ENCODE measurements at regions not wholly inside any gene's neighbourhood (a gene's known extent, or its start where the extent isn't known, plus 50 kb on each side); places are given as distances from the start of the nearest gene placed in this dataset.
"Not testable (repeated sequence)": the region's sequence is repeated elsewhere in the genome, so short reads cannot be mapped to it uniquely, and the experiment has no call there.

DNA sequence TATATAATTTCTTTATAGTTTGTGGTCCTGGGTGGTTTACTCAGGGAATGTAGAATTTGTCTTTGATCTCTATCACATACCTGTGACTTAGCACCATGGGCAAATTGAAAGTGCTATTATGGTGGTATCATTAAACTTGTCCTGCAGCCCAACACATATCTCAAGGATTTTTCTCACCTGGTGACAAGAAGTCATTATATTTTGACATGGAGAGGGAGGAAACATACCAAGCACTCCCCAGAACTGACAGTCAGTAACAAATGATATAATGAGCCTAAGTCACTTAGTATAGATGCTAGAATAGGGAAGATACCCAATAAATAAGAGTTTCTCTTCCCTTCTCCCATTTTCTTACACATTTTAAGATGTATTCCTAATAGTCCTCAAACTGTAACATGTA, 805.5 kb upstream of the KIF2B start:
- no peaks in the 10 kb centered on the region for H3K27me3 ChIP-seq (ENCODE audit: control insufficient read depth, insufficient read depth, low read length)

DNA sequence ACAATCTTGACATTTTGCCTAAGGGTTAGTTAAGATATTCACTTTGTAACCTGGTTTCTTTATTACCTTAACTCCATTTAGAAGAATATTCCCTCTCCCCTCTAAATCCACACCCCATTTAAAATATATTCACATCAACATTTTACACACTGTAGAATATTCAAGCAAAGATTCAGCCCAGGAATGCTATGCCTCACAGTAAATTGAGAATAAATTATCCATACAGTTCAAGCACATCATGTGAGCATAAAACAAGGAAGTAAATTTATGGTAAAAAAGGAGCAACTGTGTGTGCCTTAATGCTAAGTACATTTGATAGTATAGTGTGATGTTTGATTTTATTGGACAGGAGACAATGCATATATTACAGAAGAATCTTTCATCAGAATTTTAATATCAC, 806.6 kb upstream of the KIF2B start:
- Histone ChIP-seq H3K27me3 (ENCODE audit: control insufficient read depth, insufficient read depth, low read length) (no peaks in the 10 kb centered on the region), H3K36me3 (ENCODE audit: control insufficient read depth, insufficient read depth, low read length) (no peaks in the 10 kb centered on the region), H3K9ac (ENCODE audit: low read length) (no peak overlapping the region), H3K9me3 (ENCODE audit: control insufficient read depth, insufficient read depth, low read depth, low read length) (peaks cover 21% of the 10 kb centered on the region), H3K4me1 (ENCODE audit: control insufficient read depth, insufficient read depth, low read length) (0 out of 2 replicates have a peak, but pooled peaks cover 3% of the 10 kb centered on the region), H3K4me3 (ENCODE audit: low read depth, low read length) (no peak overlapping the region), H3K27ac (ENCODE audit: low read depth, low read length) (no peak overlapping the region)

More for the DNA sequence above, 805.5 kb upstream of the KIF2B start:
- Histone ChIP-seq H3K9me3 (ENCODE audit: control insufficient read depth, insufficient read depth, low read depth, low read length) (peaks cover 21% of the 10 kb centered on the region), H3K36me3 (ENCODE audit: control insufficient read depth, insufficient read depth, low read length) (no peaks in the 10 kb centered on the region), H3K27ac (ENCODE audit: low read depth, low read length) (no peak overlapping the region), H3K4me1 (ENCODE audit: control insufficient read depth, insufficient read depth, low read length) (0 out of 2 replicates have a peak, but pooled peaks cover 3% of the 10 kb centered on the region), H3K9ac (ENCODE audit: low read length) (no peak overlapping the region), H3K4me3 (ENCODE audit: low read depth, low read length) (no peak overlapping the region)

DNA sequence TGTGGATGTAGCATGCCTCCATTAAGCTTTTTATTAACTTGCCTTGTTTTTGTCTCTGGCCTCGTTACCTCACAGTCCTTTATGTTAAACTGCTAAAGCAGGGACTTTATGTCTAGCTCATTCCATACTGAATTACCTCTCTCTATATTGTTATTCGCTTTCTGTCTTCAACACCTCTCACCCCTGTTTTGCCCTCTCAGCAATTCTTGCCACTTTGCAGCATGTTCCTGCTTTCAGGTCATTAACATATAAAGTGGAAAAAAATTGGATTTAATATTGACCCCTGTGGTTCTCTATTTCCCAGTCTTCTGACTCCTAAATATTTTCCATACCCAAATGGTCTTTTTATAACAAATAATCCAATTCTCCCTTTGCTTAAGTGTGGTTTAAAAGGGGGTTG, 810.4 kb upstream of the KIF2B start:
- H3K9me3 ChIP-seq (ENCODE audit: control insufficient read depth, insufficient read depth, low read depth, low read length): no peaks in the 10 kb centered on the region
- H3K9ac ChIP-seq (ENCODE audit: low read length): no peak overlapping the region
- no peaks in the 10 kb centered on the region for H3K36me3 ChIP-seq (ENCODE audit: control insufficient read depth, insufficient read depth, low read length)
- H3K27ac ChIP-seq (ENCODE audit: low read depth, low read length): no peak overlapping the region
- 0 out of 2 replicates have a peak, but pooled peaks cover 3% of the 10 kb centered on the region for H3K4me1 ChIP-seq (ENCODE audit: control insufficient read depth, insufficient read depth, low read length)
- H3K4me3 ChIP-seq (ENCODE audit: low read depth, low read length): no peak overlapping the region
- H3K27me3 ChIP-seq (ENCODE audit: control insufficient read depth, insufficient read depth, low read length): no peaks in the 10 kb centered on the region

DNA sequence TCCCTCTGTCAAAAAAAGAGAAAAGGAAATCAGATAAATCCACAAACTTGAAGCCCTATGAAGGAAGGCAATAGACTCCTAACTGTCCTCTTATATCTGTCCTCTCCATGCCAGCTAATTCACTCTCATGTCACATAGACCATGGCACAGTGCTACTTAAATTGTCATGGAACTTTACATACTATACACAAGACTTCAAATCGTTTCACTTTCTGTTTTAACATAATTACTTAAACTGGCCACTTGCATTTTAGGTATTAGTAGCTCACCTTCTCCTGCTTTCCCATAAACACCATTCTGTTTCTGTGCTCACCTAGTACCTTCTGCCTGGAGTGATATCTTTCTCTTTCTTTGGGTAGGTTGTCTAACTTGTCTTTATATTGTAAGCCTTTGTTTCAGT, 816.7 kb upstream of the KIF2B start:
- Histone ChIP-seq H3K9ac (ENCODE audit: low read length) (no peak overlapping the region), H3K36me3 (ENCODE audit: control insufficient read depth, insufficient read depth, low read length) (no peaks in the 10 kb centered on the region), H3K4me3 (ENCODE audit: low read depth, low read length) (no peak overlapping the region), H3K27ac (ENCODE audit: low read depth, low read length) (no peak overlapping the region), H3K9me3 (ENCODE audit: control insufficient read depth, insufficient read depth, low read depth, low read length) (no peaks in the 10 kb centered on the region), H3K27me3 (ENCODE audit: control insufficient read depth, insufficient read depth, low read length) (no peaks in the 10 kb centered on the region), H3K4me1 (ENCODE audit: control insufficient read depth, insufficient read depth, low read length) (no peaks in the 10 kb centered on the region)

DNA sequence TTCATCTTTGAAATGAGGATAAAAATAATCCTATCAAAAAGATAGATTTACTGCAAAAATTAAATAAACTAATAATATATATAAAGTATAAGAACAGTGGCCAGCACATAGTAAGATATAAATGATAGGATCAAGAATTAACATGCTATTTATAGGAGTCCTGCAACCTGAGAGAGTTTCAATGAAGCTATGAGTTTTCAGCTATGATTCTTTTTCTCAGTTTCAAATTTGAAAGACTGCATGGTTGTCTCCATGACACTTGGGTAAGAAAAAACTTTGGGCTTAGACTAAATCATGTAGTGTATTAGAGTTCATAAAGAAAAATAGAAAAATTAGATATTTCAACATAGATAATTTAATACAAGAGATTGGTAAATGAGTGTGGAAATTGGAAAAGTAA, 817.8 kb upstream of the KIF2B start:
- Histone ChIP-seq H3K4me3 (ENCODE audit: low read depth, low read length) (no peak overlapping the region), H3K36me3 (ENCODE audit: control insufficient read depth, insufficient read depth, low read length) (no peaks in the 10 kb centered on the region), H3K4me1 (ENCODE audit: control insufficient read depth, insufficient read depth, low read length) (no peaks in the 10 kb centered on the region), H3K27ac (ENCODE audit: low read depth, low read length) (no peak overlapping the region), H3K9me3 (ENCODE audit: control insufficient read depth, insufficient read depth, low read depth, low read length) (no peaks in the 10 kb centered on the region), H3K27me3 (ENCODE audit: control insufficient read depth, insufficient read depth, low read length) (no peaks in the 10 kb centered on the region), H3K9ac (ENCODE audit: low read length) (no peak overlapping the region)

DNA sequence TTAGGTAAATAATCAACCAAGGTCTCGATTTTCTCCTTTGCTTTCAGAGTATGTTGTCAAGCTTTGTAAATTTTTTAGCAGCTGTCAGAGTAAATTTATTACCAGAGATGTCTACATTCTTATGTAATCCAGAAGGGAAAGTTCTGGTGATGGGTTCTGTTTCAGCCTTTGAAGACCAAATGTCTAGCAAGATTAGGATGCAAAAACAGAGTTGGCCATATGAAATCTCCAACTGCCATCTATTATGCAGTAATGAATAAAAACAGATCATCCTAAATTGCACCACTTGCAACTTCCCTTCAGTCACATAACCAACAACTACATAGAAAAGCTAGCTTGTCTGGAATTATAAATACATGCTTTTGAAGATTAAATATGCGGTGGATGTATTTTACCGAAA, 826.8 kb upstream of the KIF2B start:
- Histone ChIP-seq H3K27ac (ENCODE audit: low read depth, low read length) (no peak overlapping the region), H3K9ac (ENCODE audit: low read length) (no peak overlapping the region), H3K27me3 (ENCODE audit: control insufficient read depth, insufficient read depth, low read length) (no peaks in the 10 kb centered on the region), H3K4me3 (ENCODE audit: low read depth, low read length) (no peak overlapping the region), H3K4me1 (ENCODE audit: control insufficient read depth, insufficient read depth, low read length) (no peaks in the 10 kb centered on the region), H3K36me3 (ENCODE audit: control insufficient read depth, insufficient read depth, low read length) (no peaks in the 10 kb centered on the region), H3K9me3 (ENCODE audit: control insufficient read depth, insufficient read depth, low read depth, low read length) (no peaks in the 10 kb centered on the region)

DNA sequence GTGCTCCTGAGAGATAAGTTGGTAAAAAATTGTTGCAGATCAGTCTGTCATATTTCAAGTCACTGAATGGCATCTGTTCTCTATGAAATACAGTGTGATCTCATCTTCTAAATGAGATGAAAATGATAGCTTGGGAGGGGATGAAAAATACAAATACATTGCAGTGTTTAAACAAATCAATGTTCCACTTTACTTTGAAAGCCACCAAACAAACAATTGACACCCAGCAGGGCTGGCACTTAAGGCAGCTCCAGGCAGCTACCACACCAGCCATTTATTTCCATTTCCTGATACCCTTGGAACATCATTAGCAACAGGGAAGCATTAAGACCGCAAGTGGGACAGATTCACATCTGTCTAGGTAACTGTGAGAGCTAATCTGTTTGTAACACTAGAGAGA, 827.6 kb upstream of the KIF2B start:
- Histone ChIP-seq H3K27ac (ENCODE audit: low read depth, low read length) (no peak overlapping the region), H3K4me3 (ENCODE audit: low read depth, low read length) (no peak overlapping the region), H3K4me1 (ENCODE audit: control insufficient read depth, insufficient read depth, low read length) (no peaks in the 10 kb centered on the region), H3K9ac (ENCODE audit: low read length) (no peak overlapping the region), H3K9me3 (ENCODE audit: control insufficient read depth, insufficient read depth, low read depth, low read length) (no peaks in the 10 kb centered on the region), H3K36me3 (ENCODE audit: control insufficient read depth, insufficient read depth, low read length) (no peaks in the 10 kb centered on the region), H3K27me3 (ENCODE audit: control insufficient read depth, insufficient read depth, low read length) (no peaks in the 10 kb centered on the region)

DNA sequence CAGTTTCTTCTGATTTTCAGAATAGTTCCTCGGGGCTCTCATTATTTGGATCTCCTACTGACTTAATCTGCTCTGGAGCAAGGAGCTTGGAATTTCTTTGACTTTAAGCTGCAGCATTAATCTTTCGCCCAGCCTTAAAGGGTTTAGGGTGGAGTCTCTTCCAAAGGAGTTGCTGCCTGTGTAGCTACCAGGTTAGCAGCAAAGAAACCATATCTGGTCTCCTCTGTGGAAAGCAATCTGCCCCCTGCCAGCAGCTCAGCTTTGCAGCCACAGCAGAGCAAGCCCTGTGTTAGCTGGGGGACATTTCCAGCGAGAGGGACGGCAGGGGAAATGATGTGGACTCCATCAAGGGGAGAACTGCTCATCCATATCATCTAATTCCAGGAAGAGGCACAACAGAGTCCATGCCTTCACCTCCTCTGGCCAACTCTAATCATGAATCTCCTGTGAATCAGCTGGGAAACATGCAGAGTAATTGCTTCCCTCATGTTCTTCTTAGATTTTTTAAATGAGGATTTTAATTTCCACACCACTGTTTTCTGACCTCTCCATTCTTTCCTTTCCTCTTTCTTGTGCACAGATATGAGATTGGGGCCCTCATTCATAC, 827.6 kb upstream of the CA10 start:
- H3K27ac ChIP-seq (ENCODE audit: low read depth, low read length): no peak overlapping the region
- no peak overlapping the region for H3K4me3 ChIP-seq (ENCODE audit: low read depth, low read length)
- no peaks in the 10 kb centered on the region; the same call in 1 of the 2 replicates for H3K4me1 ChIP-seq (ENCODE audit: control insufficient read depth, insufficient read depth, low read length)
- no peaks in the 10 kb centered on the region for H3K27me3 ChIP-seq (ENCODE audit: control insufficient read depth, insufficient read depth, low read length)
- H3K9ac ChIP-seq (ENCODE audit: low read length): no peak overlapping the region
- H3K36me3 ChIP-seq (ENCODE audit: control insufficient read depth, insufficient read depth, low read length): no peaks in the 10 kb centered on the region
- no peaks in the 10 kb centered on the region for H3K9me3 ChIP-seq (ENCODE audit: control insufficient read depth, insufficient read depth, low read depth, low read length)

DNA sequence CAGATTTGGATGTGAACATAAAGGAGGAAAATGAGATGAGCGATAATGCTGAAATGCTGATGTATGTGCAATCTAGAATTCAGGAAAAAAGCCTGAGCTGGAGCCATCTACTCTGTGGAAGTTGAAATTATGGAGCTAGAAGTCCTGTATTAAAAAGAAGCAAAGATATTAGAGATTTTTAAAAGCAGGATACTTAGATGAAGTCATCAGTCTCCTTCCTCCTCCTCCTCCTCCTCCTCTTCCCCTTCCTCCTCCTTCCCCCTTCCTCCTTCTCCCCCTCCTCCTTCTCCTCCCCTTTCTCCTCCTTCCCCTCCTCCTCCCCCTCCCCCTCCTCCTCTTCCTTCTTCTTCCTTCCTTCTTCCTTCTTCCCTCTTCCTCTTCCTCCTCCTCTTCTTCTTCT, 823.8 kb upstream of the CA10 start:
- H3K36me3 ChIP-seq (ENCODE audit: control insufficient read depth, insufficient read depth, low read length): no peaks in the 10 kb centered on the region
- no peak overlapping the region for H3K9ac ChIP-seq (ENCODE audit: low read length)
- H3K9me3 ChIP-seq (ENCODE audit: control insufficient read depth, insufficient read depth, low read depth, low read length): no peaks in the 10 kb centered on the region
- no peak overlapping the region for H3K4me3 ChIP-seq (ENCODE audit: low read depth, low read length)
- H3K27ac ChIP-seq (ENCODE audit: low read depth, low read length): no peak overlapping the region
- no peaks in the 10 kb centered on the region for H3K27me3 ChIP-seq (ENCODE audit: control insufficient read depth, insufficient read depth, low read length)
- H3K4me1 ChIP-seq (ENCODE audit: control insufficient read depth, insufficient read depth, low read length): no peaks in the 10 kb centered on the region; the same call in 1 of the 2 replicates

DNA sequence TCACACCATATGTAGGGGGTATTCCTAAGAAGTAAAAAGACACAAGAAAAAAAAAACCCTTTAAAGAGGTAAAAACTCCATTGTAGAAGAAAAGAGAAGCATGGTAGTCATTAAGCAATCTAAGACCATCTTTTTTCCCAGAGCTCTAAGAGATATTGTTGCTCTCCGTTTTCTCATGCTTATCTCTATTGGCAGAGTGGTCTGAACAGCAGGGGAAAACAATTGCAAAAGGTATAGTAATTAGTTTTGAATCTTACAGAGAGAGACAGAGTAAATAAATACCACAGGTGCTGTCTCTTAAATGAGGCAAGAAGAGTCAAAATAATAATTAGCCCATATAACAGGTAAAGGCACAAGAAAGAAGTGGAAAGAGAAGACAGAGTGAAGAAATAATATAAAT, 821.4 kb upstream of the CA10 start:
- no peak overlapping the region for H3K9ac ChIP-seq (ENCODE audit: low read length)
- no peaks in the 10 kb centered on the region for H3K9me3 ChIP-seq (ENCODE audit: control insufficient read depth, insufficient read depth, low read depth, low read length)
- H3K4me3 ChIP-seq (ENCODE audit: low read depth, low read length): no peak overlapping the region
- H3K27me3 ChIP-seq (ENCODE audit: control insufficient read depth, insufficient read depth, low read length): no peaks in the 10 kb centered on the region
- no peaks in the 10 kb centered on the region for H3K36me3 ChIP-seq (ENCODE audit: control insufficient read depth, insufficient read depth, low read length)
- H3K4me1 ChIP-seq (ENCODE audit: control insufficient read depth, insufficient read depth, low read length): 0 out of 2 replicates have a peak, but pooled peaks cover 2% of the 10 kb centered on the region
- H3K27ac ChIP-seq (ENCODE audit: low read depth, low read length): no peak overlapping the region

DNA sequence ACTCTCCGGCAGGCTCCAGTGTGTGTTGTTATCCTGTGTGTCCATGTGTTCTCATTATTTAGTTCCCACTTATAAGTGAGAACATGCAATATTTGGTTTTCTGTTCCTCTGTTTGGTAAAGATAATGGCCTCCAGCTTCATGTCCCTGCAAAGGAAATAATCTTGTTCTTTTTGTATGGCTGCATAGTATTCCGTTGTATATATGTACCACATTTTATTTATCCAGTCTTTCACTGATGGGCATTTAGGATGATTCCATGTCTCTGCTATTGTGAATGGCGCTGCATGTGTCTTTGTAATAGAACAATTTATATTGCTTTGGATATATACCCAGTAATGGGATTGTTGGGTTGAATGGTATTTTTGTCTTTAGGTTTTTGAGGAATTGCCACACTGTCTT, 807.3 kb upstream of the CA10 start:
- Histone ChIP-seq H3K36me3 (ENCODE audit: control insufficient read depth, insufficient read depth, low read length) (no peaks in the 10 kb centered on the region), H3K9ac (ENCODE audit: low read length) (no peak overlapping the region), H3K4me1 (ENCODE audit: control insufficient read depth, insufficient read depth, low read length) (no peaks in the 10 kb centered on the region), H3K4me3 (ENCODE audit: low read depth, low read length) (no peak overlapping the region), H3K27me3 (ENCODE audit: control insufficient read depth, insufficient read depth, low read length) (no peaks in the 10 kb centered on the region), H3K9me3 (ENCODE audit: control insufficient read depth, insufficient read depth, low read depth, low read length) (no peaks in the 10 kb centered on the region), H3K27ac (ENCODE audit: low read depth, low read length) (no peak overlapping the region)

DNA sequence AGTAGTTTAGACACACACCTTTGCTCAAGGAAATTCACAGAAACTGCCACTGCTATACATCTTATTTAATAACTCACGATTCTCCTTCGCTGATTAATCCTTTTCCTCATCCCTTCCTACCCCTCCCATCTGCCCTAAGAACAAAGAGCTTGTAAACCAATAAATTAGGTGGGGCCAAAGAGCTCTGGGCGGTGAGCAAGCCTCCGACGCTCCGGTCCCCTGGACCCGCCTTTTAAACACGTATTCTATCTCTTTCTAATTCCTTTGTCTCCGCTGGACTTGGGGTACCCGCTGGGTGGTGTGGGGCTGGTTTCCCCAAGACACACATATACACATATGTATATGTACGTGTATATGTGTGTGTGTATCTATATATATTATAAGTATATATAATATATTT, 803.2 kb upstream of the CA10 start:
- not testable (repeated sequence) for H3K27me3 ChIP-seq (ENCODE audit: control insufficient read depth, insufficient read depth, low read length); H3K4me3 ChIP-seq (ENCODE audit: low read depth, low read length); H3K9me3 ChIP-seq (ENCODE audit: control insufficient read depth, insufficient read depth, low read depth, low read length); H3K9ac ChIP-seq (ENCODE audit: low read length); H3K4me1 ChIP-seq (ENCODE audit: control insufficient read depth, insufficient read depth, low read length); H3K36me3 ChIP-seq (ENCODE audit: control insufficient read depth, insufficient read depth, low read length); H3K27ac ChIP-seq (ENCODE audit: low read depth, low read length)
